ENCODE measurements at regions not wholly inside any gene's neighbourhood (a gene's known extent, or its start where the extent isn't known, plus 50 kb on each side); places are given as distances from the start of the nearest gene placed in this dataset.

DNA sequence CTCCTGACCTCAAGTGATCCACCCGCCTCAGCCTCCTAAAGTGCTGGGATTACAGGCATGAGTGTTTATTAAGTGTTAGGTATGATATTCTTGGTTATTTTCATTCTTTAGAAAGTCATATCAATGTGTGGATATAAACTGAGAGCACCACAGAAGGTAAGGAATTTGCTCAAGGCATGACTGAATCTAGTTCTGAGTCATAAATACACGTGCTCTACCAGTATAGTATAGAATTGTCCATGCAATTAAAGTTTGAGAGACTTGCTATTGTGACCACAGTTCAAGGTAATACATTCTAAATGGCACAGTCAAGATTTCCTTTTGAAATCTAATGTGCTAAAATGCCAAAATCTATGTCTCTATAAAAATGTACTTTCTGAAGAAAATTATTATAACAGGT lies 401.1 kb upstream of the CHRM3 start:
- Histone ChIP-seq H3K4me3 (no peak overlapping the region), H3K9me3 (no peaks in the 10 kb centered on the region), H3K36me3 (no peaks in the 10 kb centered on the region), H3K4me1 (replicated peaks) (no peaks in the 10 kb centered on the region), H3K27ac (no peak overlapping the region), H3K27me3 (replicated peaks; ENCODE audit: insufficient read depth) (no peaks in the 10 kb centered on the region)
- intact Hi-C loops (cut with DNase I) = no loop called here
- DNase-seq (ENCODE audit: low spot score) = no peak
- WGBS = 78% methylated on average over 2 of the region's 2 CpGs
- no peak for TF ChIP-seq POLR2AphosphoS5 (IDR thresholded peaks at IDR 0.05)
- TF ChIP-seq, protein P1, sequence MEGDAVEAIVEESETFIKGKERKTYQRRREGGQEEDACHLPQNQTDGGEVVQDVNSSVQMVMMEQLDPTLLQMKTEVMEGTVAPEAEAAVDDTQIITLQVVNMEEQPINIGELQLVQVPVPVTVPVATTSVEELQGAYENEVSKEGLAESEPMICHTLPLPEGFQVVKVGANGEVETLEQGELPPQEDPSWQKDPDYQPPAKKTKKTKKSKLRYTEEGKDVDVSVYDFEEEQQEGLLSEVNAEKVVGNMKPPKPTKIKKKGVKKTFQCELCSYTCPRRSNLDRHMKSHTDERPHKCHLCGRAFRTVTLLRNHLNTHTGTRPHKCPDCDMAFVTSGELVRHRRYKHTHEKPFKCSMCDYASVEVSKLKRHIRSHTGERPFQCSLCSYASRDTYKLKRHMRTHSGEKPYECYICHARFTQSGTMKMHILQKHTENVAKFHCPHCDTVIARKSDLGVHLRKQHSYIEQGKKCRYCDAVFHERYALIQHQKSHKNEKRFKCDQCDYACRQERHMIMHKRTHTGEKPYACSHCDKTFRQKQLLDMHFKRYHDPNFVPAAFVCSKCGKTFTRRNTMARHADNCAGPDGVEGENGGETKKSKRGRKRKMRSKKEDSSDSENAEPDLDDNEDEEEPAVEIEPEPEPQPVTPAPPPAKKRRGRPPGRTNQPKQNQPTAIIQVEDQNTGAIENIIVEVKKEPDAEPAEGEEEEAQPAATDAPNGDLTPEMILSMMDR (IDR thresholded peaks at IDR 0.05) = no peak
- no peak for TF ChIP-seq POLR2A (IDR thresholded peaks at IDR 0.05)

DNA sequence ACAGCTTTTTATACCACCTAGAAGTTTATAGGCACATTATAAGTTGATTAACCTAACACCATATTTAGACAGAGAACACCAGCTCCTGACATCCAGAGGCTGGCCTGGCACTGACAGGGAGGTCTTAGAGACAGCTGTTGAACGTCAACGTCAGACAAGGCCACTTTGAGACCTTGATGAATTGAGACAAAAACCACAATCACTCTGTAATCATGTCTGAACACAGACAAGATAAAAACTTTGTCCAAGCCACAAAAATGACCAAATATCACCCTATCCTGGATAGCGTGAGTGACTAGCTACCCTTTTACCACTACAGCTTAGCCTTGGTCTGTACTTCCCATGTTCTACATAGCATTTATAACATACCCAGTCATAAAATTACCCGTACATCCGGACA lies 403.6 kb upstream of the CHRM3 start:
- 62% methylated on average over 5 of the region's 5 CpGs for WGBS

GRCh38 chr1:238981317-238981933 lies 404.9 kb upstream of the CHRM3 start:
- no peaks in the 10 kb centered on the region for H3K27me3 ChIP-seq (replicated peaks; ENCODE audit: insufficient read depth)
- no peak for TF ChIP-seq POLR2A (IDR thresholded peaks at IDR 0.05)
- TF ChIP-seq, protein P1 (IDR thresholded peaks at IDR 0.05) = no peak
- TF ChIP-seq POLR2AphosphoS5 (IDR thresholded peaks at IDR 0.05) = no peak

More for the DNA sequence above, 403.6 kb upstream of the CHRM3 start:
- H3K36me3 ChIP-seq = no peaks in the 10 kb centered on the region
- no peak overlapping the region for H3K27ac ChIP-seq
- TF ChIP-seq POLR2A (IDR thresholded peaks at IDR 0.05) = no peak
- no peaks in the 10 kb centered on the region for H3K27me3 ChIP-seq (replicated peaks; ENCODE audit: insufficient read depth)
- H3K4me3 ChIP-seq = no peak overlapping the region
- intact Hi-C loops (cut with DNase I) = no loop called here
- no peak for DNase-seq (ENCODE audit: low spot score)
- no peaks in the 10 kb centered on the region for H3K4me1 ChIP-seq (replicated peaks)
- no peaks in the 10 kb centered on the region for H3K9me3 ChIP-seq

GRCh38 chr1:238980053-238980452 lies 406.3 kb upstream of the CHRM3 start:
- no peaks in the 10 kb centered on the region for H3K4me1 ChIP-seq (replicated peaks)
- no peaks in the 10 kb centered on the region for H3K9me3 ChIP-seq
- H3K36me3 ChIP-seq = no peaks in the 10 kb centered on the region
- WGBS = 72% methylated on average over 2 of the region's 2 CpGs
- intact Hi-C loops (cut with DNase I) = no loop called here
- no peak overlapping the region for H3K4me3 ChIP-seq
- TF ChIP-seq, protein P1 (IDR thresholded peaks at IDR 0.05) = no peak
- no peak for TF ChIP-seq POLR2AphosphoS5 (IDR thresholded peaks at IDR 0.05)
- no peak for TF ChIP-seq POLR2A (IDR thresholded peaks at IDR 0.05)
- H3K27ac ChIP-seq = no peak overlapping the region
- no peaks in the 10 kb centered on the region for H3K27me3 ChIP-seq (replicated peaks; ENCODE audit: insufficient read depth)
- DNase-seq (ENCODE audit: low spot score) = no peak

More at GRCh38 chr1:238981317-238981933, 404.9 kb upstream of the CHRM3 start:
- no peak overlapping the region for H3K27ac ChIP-seq
- H3K4me3 ChIP-seq = no peak overlapping the region
- no peaks in the 10 kb centered on the region for H3K4me1 ChIP-seq (replicated peaks)
- intact Hi-C loops (cut with DNase I) = no loop called here
- no peaks in the 10 kb centered on the region for H3K9me3 ChIP-seq
- no peaks in the 10 kb centered on the region for H3K36me3 ChIP-seq
- no peak for DNase-seq (ENCODE audit: low spot score)
- 10% methylated on average over 2 of the region's 2 CpGs for WGBS

GRCh38 chr1:238964631-238965030 lies 421.7 kb upstream of the CHRM3 start:
- no peak overlapping the region for H3K27ac ChIP-seq
- no peak for DNase-seq (ENCODE audit: low spot score)
- 51% methylated on average over 5 of the region's 5 CpGs for WGBS
- TF ChIP-seq, protein P1 (IDR thresholded peaks at IDR 0.05) = no peak
- no peak for TF ChIP-seq POLR2A (IDR thresholded peaks at IDR 0.05)
- no peak overlapping the region for H3K4me3 ChIP-seq
- no peaks in the 10 kb centered on the region for H3K4me1 ChIP-seq (replicated peaks)
- no peaks in the 10 kb centered on the region for H3K9me3 ChIP-seq
- intact Hi-C loops (cut with DNase I) = no loop called here
- H3K36me3 ChIP-seq = no peaks in the 10 kb centered on the region
- no peaks in the 10 kb centered on the region for H3K27me3 ChIP-seq (replicated peaks; ENCODE audit: insufficient read depth)
